Stimulated activated naive CD8-positive, alpha-beta T cell treated with anti-CD3 and anti-CD28 coated beads, Interleukin-15, amount 100 ng/mL, for 72 hours (primary cell): ENCODE measurements at regions not wholly inside any gene's neighbourhood (a gene's known extent, or its start where the extent isn't known, plus 50 kb on each side); places are given as distances from the start of the nearest gene placed in this dataset.
"Not testable (repeated sequence)": the region's sequence is repeated elsewhere in the genome, so short reads cannot be mapped to it uniquely, and the experiment has no call there.

Experiments used
- ATAC-seq: fragments of 150-1000 bp; cut with Tn5 transposase; 2 replicates; pipeline ENCODE4 v1.10.0; 2021; ENCODE audit warnings: mild to moderate bottlenecking, moderate library complexity
- DNase-seq, 2 donors: peaks; one replicate each; pipeline ENCODE4 v3.0.0; 2021 to 2022
- H3K27ac Mint-ChIP-seq, 2 donors: one replicate each; pipeline ENCODE4 v1.8.0; 2022; ENCODE audit warnings: mild to moderate bottlenecking in 2 of 2, mixed read lengths in 2 of 2, moderate library complexity in 2 of 2
- H3K27me3 Mint-ChIP-seq: one replicate; pipeline ENCODE4 v1.8.0; 2022; ENCODE audit warnings: mixed read lengths
- H3K4me1 Mint-ChIP-seq: one replicate; pipeline ENCODE4 v1.8.0; 2022; ENCODE audit warnings: mild to moderate bottlenecking, mixed read lengths
- H3K4me3 Mint-ChIP-seq, 2 donors: one replicate each; pipeline ENCODE4 v1.8.0; 2022; ENCODE audit warnings: mild to moderate bottlenecking in 2 of 2, mixed read lengths in 2 of 2, moderate library complexity in 1 of 2
- H3K9me3 Mint-ChIP-seq, 2 donors: one replicate each; pipeline ENCODE4 v1.8.0; 2022; ENCODE audit warnings: mixed read lengths in 2 of 2

DNA sequence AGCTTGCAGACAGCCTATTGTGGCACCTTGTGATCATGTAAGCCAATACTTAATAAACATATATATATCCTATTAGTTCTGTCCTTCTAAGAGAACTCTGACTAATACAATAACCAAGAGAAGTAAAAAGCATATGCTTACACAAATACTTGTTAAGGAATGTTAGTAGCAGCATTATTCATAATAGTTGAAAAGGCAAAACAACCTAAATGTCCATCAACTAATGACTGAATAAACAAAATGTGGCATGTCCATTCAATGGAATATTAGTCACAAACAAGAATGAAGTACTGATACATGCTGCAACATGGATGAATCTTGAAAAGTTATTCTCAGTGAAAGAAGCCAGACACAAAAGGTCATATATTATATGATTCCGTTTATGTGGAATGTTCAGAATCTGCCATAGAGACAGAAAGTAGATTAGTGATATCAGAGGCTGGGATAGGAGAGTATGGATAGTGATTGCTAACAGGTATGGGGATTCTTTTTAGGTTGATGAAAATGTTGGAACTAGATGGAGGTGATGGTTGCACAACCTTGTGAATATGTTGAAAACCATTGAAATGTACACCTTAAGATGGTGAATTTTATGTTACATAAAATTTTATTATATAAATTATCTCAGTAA, 112.5 kb upstream of the UNC5B start:
- Mint-ChIP-seq H3K4me3 (no peak overlapping the region), H3K27me3 (peaks cover 38% of the 10 kb centered on the region), H3K4me1 (peaks cover 5% of the 10 kb centered on the region), H3K9me3 (no peaks in the 10 kb centered on the region), H3K27ac (no peak overlapping the region)
- DNase-seq (no peak), ATAC-seq (no peak)

DNA sequence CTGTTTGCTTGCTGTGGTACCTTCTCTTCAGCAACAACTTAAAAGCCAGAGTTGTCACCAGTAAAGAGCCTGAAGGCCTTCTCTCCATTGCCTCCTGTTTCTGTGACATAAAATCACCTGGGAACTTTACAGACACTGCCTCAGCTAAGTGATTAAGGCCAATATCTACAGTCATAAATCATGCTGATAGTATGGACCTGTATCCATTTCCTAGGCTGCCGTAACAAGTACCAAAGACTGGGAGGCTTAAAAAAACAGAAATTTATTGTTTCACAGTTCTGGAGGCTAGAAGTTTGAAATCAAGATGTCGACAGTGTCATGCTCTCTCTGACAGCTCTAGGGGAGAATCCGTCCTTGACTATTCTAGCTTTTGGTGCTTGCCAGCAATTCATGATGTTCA, 108.4 kb upstream of the UNC5B start:
- DNase-seq = no peak
- no peak for ATAC-seq
- Mint-ChIP-seq H3K4me3 (no peak overlapping the region), H3K9me3 (peaks cover 7 to 9% of the 10 kb centered on the region in 2 donors), H3K27me3 (peaks cover 18% of the 10 kb centered on the region), H3K4me1 (no peaks in the 10 kb centered on the region), H3K27ac (no peak overlapping the region)

DNA sequence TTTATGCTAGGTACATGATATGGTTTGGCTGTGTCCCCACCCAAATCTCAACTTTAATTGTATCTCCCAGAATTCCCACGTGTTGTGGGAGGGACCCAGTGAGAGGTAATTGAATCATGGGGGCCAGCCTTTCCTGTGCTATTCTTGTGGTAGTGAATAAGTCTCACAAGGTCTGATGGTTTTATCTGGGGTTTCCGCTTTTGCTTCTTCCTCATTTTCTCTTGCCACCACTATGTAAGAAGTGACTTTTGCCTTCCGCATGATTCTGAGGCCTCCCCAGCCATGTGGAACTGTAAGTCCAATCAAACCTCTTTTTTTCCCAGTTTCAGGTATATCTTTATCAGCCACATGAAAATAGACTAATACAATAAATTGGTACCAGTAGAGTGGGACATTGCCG, 106.2 kb upstream of the UNC5B start:
- H3K27me3 Mint-ChIP-seq, H3K9me3 Mint-ChIP-seq, DNase-seq, ATAC-seq, H3K4me3 Mint-ChIP-seq, H3K4me1 Mint-ChIP-seq: not testable (repeated sequence)
- peak overlapping the region in 1 of 2 donors; percentile 4 for H3K27ac Mint-ChIP-seq

- H3K27ac Mint-ChIP-seq, H3K9me3 Mint-ChIP-seq, H3K27me3 Mint-ChIP-seq, ATAC-seq, H3K4me1 Mint-ChIP-seq, H3K4me3 Mint-ChIP-seq, DNase-seq: not testable (repeated sequence)
Measured at GRCh38 chr10:71107117-71107516, 105.3 kb upstream of the UNC5B start.

DNA sequence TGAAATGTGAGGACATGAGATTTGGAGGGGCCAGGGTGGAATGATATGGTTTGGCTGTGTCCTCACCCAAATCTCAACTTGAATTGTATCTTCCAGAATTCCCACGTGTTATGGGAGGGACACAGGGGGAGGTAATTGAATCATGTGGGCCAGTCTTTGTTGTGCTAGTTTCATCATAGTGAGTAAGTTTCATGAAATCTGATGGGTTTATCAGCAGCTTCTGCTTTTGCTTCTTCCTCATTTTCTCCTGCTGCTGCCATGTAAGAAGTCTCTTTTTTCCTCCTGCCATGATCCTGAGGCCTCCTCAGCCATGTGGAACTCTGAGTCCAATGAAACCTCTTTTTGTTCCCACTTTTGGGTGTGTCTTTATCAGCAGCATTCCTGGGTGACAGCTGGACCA, 104.3 kb upstream of the UNC5B start:
- not testable (repeated sequence) for H3K4me1 Mint-ChIP-seq, H3K4me3 Mint-ChIP-seq, ATAC-seq, DNase-seq, H3K9me3 Mint-ChIP-seq
- H3K27ac Mint-ChIP-seq = peak overlapping the region in 1 of 2 donors; percentile 89
- H3K27me3 Mint-ChIP-seq = peaks cover 17% of the 10 kb centered on the region

DNA sequence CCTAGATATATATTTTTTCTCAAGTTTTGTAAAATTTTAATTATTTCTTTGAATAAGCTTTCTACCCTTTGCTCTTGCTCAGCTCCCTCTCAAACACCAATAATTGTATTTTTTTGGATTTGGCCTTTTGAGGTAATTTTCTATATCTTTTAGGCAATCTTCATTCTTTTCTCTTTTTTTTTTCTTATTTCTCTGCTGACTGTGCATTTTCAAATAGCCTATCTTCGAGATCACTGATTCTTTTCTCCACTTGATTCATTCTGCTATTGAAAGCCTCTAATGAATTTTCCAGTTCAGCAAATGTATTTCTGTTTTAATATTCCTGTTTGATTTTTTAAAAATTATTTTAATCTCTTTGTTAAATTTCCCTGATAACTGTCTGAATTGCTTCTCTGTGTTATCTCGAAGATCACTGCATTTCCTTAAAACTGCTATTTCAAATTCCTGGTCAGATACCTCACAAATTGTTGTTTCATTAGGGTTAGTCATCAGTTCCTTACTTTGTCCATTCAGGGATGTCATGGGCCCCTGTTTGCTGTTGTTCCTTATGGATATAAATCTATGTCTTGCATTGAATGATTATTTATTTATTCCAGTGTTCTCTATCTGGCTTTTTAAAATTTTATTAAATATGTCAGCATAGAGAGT, 100.1 kb upstream of the UNC5B start:
- ATAC-seq = no peak
- Mint-ChIP-seq H3K27me3 (peaks cover 28% of the 10 kb centered on the region), H3K4me3 (no peak overlapping the region), H3K27ac (no peak overlapping the region), H3K4me1 (no peaks in the 10 kb centered on the region), H3K9me3 (peaks cover 17 to 28% of the 10 kb centered on the region in 2 donors)
- no peak for DNase-seq

- no peak for DNase-seq
- no peak for ATAC-seq
- Mint-ChIP-seq H3K4me1 (no peaks in the 10 kb centered on the region), H3K27ac (no peak overlapping the region), H3K4me3 (no peak overlapping the region), H3K9me3 (peaks cover 40 to 42% of the 10 kb centered on the region in 2 donors), H3K27me3 (peaks cover 32% of the 10 kb centered on the region)
Measured at GRCh38 chr10:71116426-71116825, 95.9 kb upstream of the UNC5B start.

- H3K4me1 Mint-ChIP-seq, DNase-seq, ATAC-seq, H3K27ac Mint-ChIP-seq, H3K4me3 Mint-ChIP-seq: not testable (repeated sequence)
- H3K9me3 Mint-ChIP-seq = peaks cover 40 to 42% of the 10 kb centered on the region in 2 donors
- peaks cover 38% of the 10 kb centered on the region for H3K27me3 Mint-ChIP-seq
Measured at GRCh38 chr10:71117589-71117988, 94.8 kb upstream of the UNC5B start.

GRCh38 chr10:71123023-71123422, 89.3 kb upstream of the UNC5B start:
- H3K4me3 Mint-ChIP-seq = no peak overlapping the region
- peaks cover 71% of the 10 kb centered on the region for H3K27me3 Mint-ChIP-seq
- no peak for DNase-seq
- peaks cover 4% of the 10 kb centered on the region for H3K4me1 Mint-ChIP-seq
- H3K9me3 Mint-ChIP-seq = peaks cover 18 to 22% of the 10 kb centered on the region in 2 donors
- H3K27ac Mint-ChIP-seq = no peak overlapping the region
- ATAC-seq = no peak

DNA sequence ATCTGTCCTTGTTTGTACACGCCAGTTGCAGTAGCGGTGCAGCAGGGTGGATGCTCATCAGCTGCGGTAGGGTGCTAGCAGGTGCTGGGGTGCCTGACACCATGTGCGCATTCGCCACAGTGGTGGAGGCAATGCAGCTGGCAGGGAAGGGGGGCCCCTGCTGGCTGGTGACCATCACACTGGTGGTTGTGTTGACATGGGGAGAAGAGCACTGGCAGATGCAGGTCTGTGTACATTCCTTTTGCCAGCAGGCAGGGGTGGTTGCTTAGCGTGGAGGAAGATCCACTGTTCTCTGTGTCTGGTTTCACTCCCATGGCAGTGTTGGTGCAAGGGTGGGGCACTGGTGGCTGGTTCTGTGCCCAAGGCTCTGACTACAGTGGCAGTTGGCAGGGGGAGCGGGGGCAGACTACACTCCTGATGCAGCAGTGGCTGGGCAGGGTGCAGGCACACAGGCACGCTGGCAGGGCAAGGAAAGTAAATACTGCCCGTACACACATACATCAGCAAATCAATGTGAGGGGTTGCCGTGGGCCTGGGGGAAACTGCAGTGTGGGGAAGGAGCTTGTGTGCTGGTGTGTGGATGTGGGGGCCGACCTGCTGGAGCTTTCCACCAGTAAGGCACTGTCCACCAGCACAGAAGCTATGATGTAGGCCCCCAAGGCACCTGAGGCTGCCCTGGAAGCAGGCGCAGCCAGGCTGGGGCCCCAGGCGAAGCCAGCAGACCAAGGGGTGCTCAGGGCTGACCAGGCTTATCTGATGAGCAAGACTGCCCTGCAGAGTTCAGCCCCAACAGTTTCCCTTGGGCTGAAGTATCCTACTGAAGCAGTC, 87.2 kb upstream of the UNC5B start:
- H3K9me3 Mint-ChIP-seq = peaks cover 7 to 11% of the 10 kb centered on the region in 2 donors
- ATAC-seq = no peak
- H3K4me1 Mint-ChIP-seq = peaks cover 12% of the 10 kb centered on the region
- no peak for DNase-seq
- H3K27me3 Mint-ChIP-seq = peaks cover 71% of the 10 kb centered on the region
- no peak overlapping the region for H3K4me3 Mint-ChIP-seq
- H3K27ac Mint-ChIP-seq = peak overlapping the region in 1 of 2 donors; percentile 21

- Mint-ChIP-seq H3K27me3 (peaks cover 67% of the 10 kb centered on the region), H3K27ac (no peak overlapping the region)
- ATAC-seq = no peak
Measured at GRCh38 chr10:71125749-71126107, 86.6 kb upstream of the UNC5B start.

GRCh38 chr10:71126432-71126831, 85.9 kb upstream of the UNC5B start:
- Mint-ChIP-seq H3K4me3 (no peak overlapping the region), H3K27ac (no peak overlapping the region), H3K27me3 (peaks cover 60% of the 10 kb centered on the region), H3K4me1 (peaks cover 12% of the 10 kb centered on the region), H3K9me3 (no peaks in the 10 kb centered on the region)
- ATAC-seq (no peak), DNase-seq (no peak)

More at GRCh38 chr10:71125749-71126107, 86.6 kb upstream of the UNC5B start:
- DNase-seq = no peak
- Mint-ChIP-seq H3K9me3 (peaks cover 5% of the 10 kb centered on the region in 2 donors), H3K4me3 (no peak overlapping the region), H3K4me1 (peaks cover 12% of the 10 kb centered on the region)

DNA sequence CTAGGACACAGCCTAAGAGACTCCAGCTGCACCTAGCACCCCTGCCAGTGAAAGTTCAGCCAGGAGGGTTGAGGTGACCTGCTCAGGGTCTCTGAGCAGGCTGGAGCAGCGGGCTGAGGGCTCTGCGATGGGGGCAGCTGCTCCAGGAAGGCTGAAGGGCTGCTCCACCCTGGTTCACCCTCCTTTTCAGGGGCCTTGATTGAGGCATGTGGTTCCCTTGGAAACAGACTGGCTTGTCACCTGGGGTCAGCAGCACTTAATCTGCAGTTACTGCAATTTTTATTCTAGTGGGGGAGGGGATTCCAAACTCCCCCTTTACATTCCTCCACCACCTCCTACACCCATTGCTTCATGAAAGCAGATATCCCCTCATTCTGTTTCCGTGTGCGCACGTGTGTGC, 85.3 kb upstream of the UNC5B start:
- Mint-ChIP-seq H3K27ac (no peak overlapping the region), H3K4me1 (peaks cover 12% of the 10 kb centered on the region), H3K27me3 (peaks cover 53% of the 10 kb centered on the region), H3K4me3 (no peak overlapping the region), H3K9me3 (no peaks in the 10 kb centered on the region)
- DNase-seq (no peak), ATAC-seq (no peak)

DNA sequence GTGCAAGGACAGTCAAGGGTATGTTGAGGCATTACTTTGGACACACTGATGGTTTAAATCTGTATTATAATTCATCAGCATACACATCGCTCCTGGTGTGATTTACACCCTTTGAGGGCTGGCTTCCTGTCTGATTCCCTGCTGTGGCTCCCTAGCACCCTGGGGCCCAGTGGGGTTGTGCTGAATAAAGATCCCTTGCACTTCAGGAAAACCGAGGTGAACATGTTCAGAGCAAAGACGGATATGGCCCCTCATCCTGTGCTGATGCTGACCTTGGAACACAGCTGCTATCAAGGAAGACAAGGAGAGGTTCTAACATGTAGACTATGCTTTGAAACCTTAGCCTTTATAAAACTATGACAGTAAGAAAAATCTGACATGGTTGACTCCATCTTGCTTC, 84.6 kb upstream of the UNC5B start:
- Mint-ChIP-seq H3K27ac (no peak overlapping the region), H3K27me3 (peaks cover 46% of the 10 kb centered on the region), H3K9me3 (no peaks in the 10 kb centered on the region), H3K4me3 (no peak overlapping the region), H3K4me1 (peaks cover 12% of the 10 kb centered on the region)
- ATAC-seq (no peak), DNase-seq (no peak)

- peaks cover 12% of the 10 kb centered on the region for H3K4me1 Mint-ChIP-seq
- H3K27me3 Mint-ChIP-seq = peaks cover 41% of the 10 kb centered on the region
- ATAC-seq = no peak
Measured at GRCh38 chr10:71128311-71128980, 83.9 kb upstream of the UNC5B start.

More at GRCh38 chr10:71128311-71128980, 83.9 kb upstream of the UNC5B start:
- no peak overlapping the region for H3K27ac Mint-ChIP-seq
- no peak for DNase-seq
- no peak overlapping the region for H3K4me3 Mint-ChIP-seq
- no peaks in the 10 kb centered on the region for H3K9me3 Mint-ChIP-seq
